Endothelial cell of umbilical vein (primary cell): ENCODE measurements at regions not wholly inside any gene's neighbourhood (a gene's known extent, or its start where the extent isn't known, plus 50 kb on each side); places are given as distances from the start of the nearest gene placed in this dataset.

Source experiments
- EZH2 ChIP-seq: IDR thresholded peaks from 2 replicates; pipeline ENCODE4 v1.6.1; 2012; ENCODE audit warnings: borderline replicate concordance, low read depth, mild to moderate bottlenecking, moderate library complexity, low read length, inconsistent platforms; ENCODE audit not compliant: severe bottlenecking
- GATA2 ChIP-seq: IDR thresholded peaks from 2 replicates; pipeline ENCODE4 v1.7.0; 2011; ENCODE audit warnings: low read depth, mild to moderate bottlenecking, moderate library complexity, mixed read lengths, low read length; ENCODE audit not compliant: insufficient read length, insufficient read depth
- MYC ChIP-seq: IDR thresholded peaks from one replicate; pipeline ENCODE4 v1.6.1; 2011; ENCODE audit warnings: mild to moderate bottlenecking, low read depth, low read length
- POLR2A ChIP-seq: IDR thresholded peaks from 2 replicates; pipeline ENCODE4 v1.6.1; 2012; ENCODE audit warnings: low read depth, mild to moderate bottlenecking, control low read depth, low read length
- TF ChIP-seq, protein P1 (sequence below), 2 donors: IDR thresholded peaks; 1 replicate in 1 of 2; 2 replicates in 1 of 2; pipeline ENCODE4 v1.5.1; 2011; ENCODE audit warnings: low read length in 2 of 2, mild to moderate bottlenecking in 2 of 2, moderate library complexity in 2 of 2, control low read depth in 1 of 2, inconsistent platforms in 1 of 2, low read depth in 1 of 2; ENCODE audit not compliant: insufficient read depth in 1 of 2; ENCODE audit errors: extremely low read depth in 1 of 2

DNA sequence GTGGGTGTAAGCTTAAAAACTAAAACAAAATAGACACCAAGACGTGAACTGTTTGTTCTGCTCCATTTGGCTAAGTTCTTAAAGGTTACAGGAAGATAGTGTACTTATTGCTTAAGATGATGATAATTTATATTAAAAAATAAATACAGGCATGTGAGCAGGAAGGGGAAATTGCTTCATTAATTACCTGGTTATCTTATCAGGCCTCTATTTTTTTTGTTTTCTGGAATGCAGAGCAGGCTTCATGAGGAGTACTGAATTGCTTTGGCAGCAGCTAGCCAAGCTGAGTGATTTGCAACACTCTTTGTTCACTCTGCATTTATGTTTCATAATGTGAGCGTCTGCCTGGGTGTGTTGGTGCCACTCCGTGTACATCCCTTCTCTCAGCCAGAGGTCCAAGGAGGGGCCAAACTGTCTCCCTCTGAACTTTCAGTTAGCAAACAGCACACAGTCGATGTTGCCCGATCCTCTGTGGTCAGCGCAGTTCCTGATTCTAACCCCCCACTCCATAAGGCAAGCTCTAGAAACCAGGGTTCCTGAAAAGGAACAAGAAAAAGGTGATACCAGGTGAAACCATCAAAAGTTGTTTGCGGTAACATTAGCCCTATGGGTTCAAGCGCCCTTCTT, 348.2 kb downstream of the SPRY1 start:
- no peak for TF ChIP-seq GATA2
- TF ChIP-seq, protein P1, sequence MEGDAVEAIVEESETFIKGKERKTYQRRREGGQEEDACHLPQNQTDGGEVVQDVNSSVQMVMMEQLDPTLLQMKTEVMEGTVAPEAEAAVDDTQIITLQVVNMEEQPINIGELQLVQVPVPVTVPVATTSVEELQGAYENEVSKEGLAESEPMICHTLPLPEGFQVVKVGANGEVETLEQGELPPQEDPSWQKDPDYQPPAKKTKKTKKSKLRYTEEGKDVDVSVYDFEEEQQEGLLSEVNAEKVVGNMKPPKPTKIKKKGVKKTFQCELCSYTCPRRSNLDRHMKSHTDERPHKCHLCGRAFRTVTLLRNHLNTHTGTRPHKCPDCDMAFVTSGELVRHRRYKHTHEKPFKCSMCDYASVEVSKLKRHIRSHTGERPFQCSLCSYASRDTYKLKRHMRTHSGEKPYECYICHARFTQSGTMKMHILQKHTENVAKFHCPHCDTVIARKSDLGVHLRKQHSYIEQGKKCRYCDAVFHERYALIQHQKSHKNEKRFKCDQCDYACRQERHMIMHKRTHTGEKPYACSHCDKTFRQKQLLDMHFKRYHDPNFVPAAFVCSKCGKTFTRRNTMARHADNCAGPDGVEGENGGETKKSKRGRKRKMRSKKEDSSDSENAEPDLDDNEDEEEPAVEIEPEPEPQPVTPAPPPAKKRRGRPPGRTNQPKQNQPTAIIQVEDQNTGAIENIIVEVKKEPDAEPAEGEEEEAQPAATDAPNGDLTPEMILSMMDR (IDR thresholded peaks at IDR 0.05; ENCODE audit: extremely low read depth in 1 of 2, insufficient read depth in 1 of 2, low read depth in 1 of 2, low read length in 2 of 2) = no peak
- TF ChIP-seq POLR2A = no peak
- TF ChIP-seq MYC = no peak
- no peak for TF ChIP-seq EZH2
